Esophagus squamous epithelium (tissue), 5 donors: ENCODE measurements at regions not wholly inside any gene's neighbourhood (a gene's known extent, or its start where the extent isn't known, plus 50 kb on each side); places are given as distances from the start of the nearest gene placed in this dataset.

Experiments
- DNase-seq: peaks from one replicate; lab custom pipeline; 2025; lab: John Stamatoyannopoulos, UW
- H3K27ac ChIP-seq, 4 donors: fragments of 200-600 bp; sonication (generic); one replicate each; pipeline ENCODE4 v1.5.1; 2016 to 2019; ENCODE audit warnings: mild to moderate bottlenecking in 1 of 4
- H3K27me3 ChIP-seq, 4 donors: fragments of 200-600 bp; sonication (generic); 1 replicate in 3 of 4; 2 replicates in 1 of 4; pipeline versions ENCODE4 v1.5.1 to v1.6.0; 2017 to 2021; ENCODE audit warnings: antibody characterized with exemption in 1 of 4
- H3K36me3 ChIP-seq, 3 donors: fragments of 200-600 bp; sonication (generic); one replicate each; pipeline ENCODE4 v1.5.1; 2016 to 2019
- H3K4me1 ChIP-seq, 3 donors: fragments of 200-600 bp; sonication (generic); one replicate each; pipeline ENCODE4 v1.5.1; 2017 to 2019
- H3K4me3 ChIP-seq, 4 donors: fragments of 200-600 bp; sonication (generic); 1 replicate in 3 of 4; 2 replicates in 1 of 4; pipeline ENCODE4 v1.5.1; 2016 to 2019; ENCODE audit warnings: mild to moderate bottlenecking in 2 of 4, moderate library complexity in 1 of 4
- H3K9me3 ChIP-seq, 3 donors: fragments of 200-600 bp; sonication (generic); one replicate each; pipeline ENCODE4 v1.5.1; 2016 to 2019
- CTCF ChIP-seq, 6 experiments: fragments of 450-650 bp in 4 of 6; fragments of 200-600 bp in 2 of 6; sonication (generic) in 2 of 6; IDR thresholded peaks; one replicate each; pipeline ENCODE4 v1.5.1; 2016 to 2019; ENCODE audit warnings: antibody characterized with exemption in 6 of 6, mild to moderate bottlenecking in 4 of 6, moderate library complexity in 4 of 6
- POLR2A ChIP-seq, 4 donors: fragments of 450-650 bp; IDR thresholded peaks; one replicate each; pipeline ENCODE4 v1.6.1; 2017; ENCODE audit warnings: antibody characterized with exemption in 4 of 4, mild to moderate bottlenecking in 4 of 4, moderate library complexity in 3 of 4
- WGBS, 2 donors: methylation state at CpG; one replicate each; pipeline ENCODE4 v1.1.5; 2018; 5-methylcytosine and 5-hydroxymethylcytosine counted together
- intact Hi-C: fragments of 100-400 bp; cut with DNase I; formaldehyde crosslinking; loops from one replicate; pipeline ENCODE4 v1.15.0; 2022
- donor health status: DM: yes; HTN: yes; CAD: no.

- Histone ChIP-seq H3K9me3 (no peaks in the 10 kb centered on the region), H3K27ac (no peak overlapping the region), H3K4me3 (no peak overlapping the region), H3K27me3 (no peaks in the 10 kb centered on the region), H3K36me3 (no peaks in the 10 kb centered on the region), H3K4me1 (no peaks in the 10 kb centered on the region)
- intact Hi-C loops: no loop called here
- DNase-seq: no peak
- WGBS, 2 donors: 75 to 81% methylated on average over 4 of the region's 4 CpGs
- no peak for TF ChIP-seq CTCF (IDR thresholded peaks at IDR 0.05)
- no peak for TF ChIP-seq POLR2A (IDR thresholded peaks at IDR 0.05)
Observed at GRCh38 chr7:110607050-110607857, 483.7 kb upstream of the LRRN3 start.

- intact Hi-C loops: no loop called here
- no peak for TF ChIP-seq POLR2A (IDR thresholded peaks at IDR 0.05)
- TF ChIP-seq CTCF (IDR thresholded peaks at IDR 0.05): no peak
- Histone ChIP-seq H3K9me3 (no peaks in the 10 kb centered on the region), H3K36me3 (no peaks in the 10 kb centered on the region), H3K27ac (no peak overlapping the region), H3K4me1 (no peaks in the 10 kb centered on the region), H3K4me3 (no peak overlapping the region), H3K27me3 (no peaks in the 10 kb centered on the region)
- DNase-seq: no peak
Observed at GRCh38 chr7:110609336-110609735, 481.6 kb upstream of the LRRN3 start.

- H3K36me3 ChIP-seq: no peaks in the 10 kb centered on the region
- TF ChIP-seq CTCF (IDR thresholded peaks at IDR 0.05): no peak
- TF ChIP-seq POLR2A (IDR thresholded peaks at IDR 0.05): no peak
- H3K27ac ChIP-seq: no peak overlapping the region
- intact Hi-C loops: no loop called here
- no peaks in the 10 kb centered on the region for H3K27me3 ChIP-seq
- WGBS, 2 donors: 11 to 14% methylated on average over 1 of the region's 1 CpG
- H3K9me3 ChIP-seq: no peaks in the 10 kb centered on the region
- H3K4me1 ChIP-seq: no peaks in the 10 kb centered on the region
- H3K4me3 ChIP-seq: no peak overlapping the region
- DNase-seq: no peak
Observed at GRCh38 chr7:110612680-110613079, 478.2 kb upstream of the LRRN3 start.
